ENCODE measurements at regions not wholly inside any gene's neighbourhood (a gene's known extent, or its start where the extent isn't known, plus 50 kb on each side); places are given as distances from the start of the nearest gene placed in this dataset.
A peak's percentile ranks its signal among the peaks of the same experiment; 100 is the strongest.

GRCh38 chr9:13674926-13675637 lies 395.6 kb upstream of the MPDZ start:
- TF ChIP-seq CTCF (IDR thresholded peaks at IDR 0.05; ENCODE audit: insufficient read depth, low read depth, low read length, missing control alignments) = no peak
- H3K4me3 ChIP-seq (ENCODE audit: low read depth, low read length) = no peak overlapping the region
- no peak for DNase-seq (ENCODE audit: low read depth)

GRCh38 chr9:13673348-13673747 lies 393.9 kb upstream of the MPDZ start:
- TF ChIP-seq CTCF (IDR thresholded peaks at IDR 0.05; ENCODE audit: insufficient read depth, low read depth, low read length, missing control alignments) = no peak
- DNase-seq (ENCODE audit: low read depth) = no peak
- H3K4me3 ChIP-seq (ENCODE audit: low read depth, low read length) = no peak overlapping the region

- DNase-seq (ENCODE audit: low read depth) = peak; percentile 6
Measured at GRCh38 chr9:13665418-13666066, 386.1 kb upstream of the MPDZ start.

GRCh38 chr9:13661014-13661413 lies 381.5 kb upstream of the MPDZ start:
- no peak for TF ChIP-seq CTCF (IDR thresholded peaks at IDR 0.05; ENCODE audit: insufficient read depth, low read depth, low read length, missing control alignments)
- DNase-seq (ENCODE audit: low read depth) = peak; percentile 9
- no peak overlapping the region; the same call in 1 of the 2 replicates for H3K4me3 ChIP-seq (ENCODE audit: low read depth, low read length)

More at GRCh38 chr9:13665418-13666066, 386.1 kb upstream of the MPDZ start:
- TF ChIP-seq CTCF (IDR thresholded peaks at IDR 0.05; ENCODE audit: insufficient read depth, low read depth, low read length, missing control alignments) = no peak
- H3K4me3 ChIP-seq (ENCODE audit: low read depth, low read length) = no peak overlapping the region

GRCh38 chr9:13651969-13652663 lies 372.6 kb upstream of the MPDZ start:
- no peak overlapping the region for H3K4me3 ChIP-seq (ENCODE audit: low read depth, low read length)
- DNase-seq (ENCODE audit: low read depth) = no peak
- TF ChIP-seq CTCF (IDR thresholded peaks at IDR 0.05; ENCODE audit: insufficient read depth, low read depth, low read length, missing control alignments) = no peak

- no peak overlapping the region for H3K4me3 ChIP-seq (ENCODE audit: low read depth, low read length)
- DNase-seq (ENCODE audit: low read depth) = no peak
- TF ChIP-seq CTCF (IDR thresholded peaks at IDR 0.05; ENCODE audit: insufficient read depth, low read depth, low read length, missing control alignments) = no peak
Measured at GRCh38 chr9:13651526-13651925, 372.0 kb upstream of the MPDZ start.
